Loucy (cell line): ENCODE measurements at regions not wholly inside any gene's neighbourhood (a gene's known extent, or its start where the extent isn't known, plus 50 kb on each side); places are given as distances from the start of the nearest gene placed in this dataset.

ENCODE experiments used
- CTCF ChIP-seq: fragments of 200-600 bp; sonication (generic); conservative IDR thresholded peaks from 2 replicates; pipeline ENCODE4 v1.5.1; 2014; ENCODE audit warnings: mild to moderate bottlenecking, antibody characterized with exemption, low read length
- EZH2phosphoT487 ChIP-seq: fragments of 200-600 bp; IDR thresholded peaks from 2 replicates; pipeline ENCODE4 v1.6.1; 2018; ENCODE audit warnings: antibody characterized with exemption, mild to moderate bottlenecking, moderate library complexity, borderline replicate concordance

GRCh38 chr1:4553761-4554160 lies 100.6 kb upstream of the AJAP1 start:
- no peak for TF ChIP-seq CTCF
- TF ChIP-seq EZH2phosphoT487 = no peak
